Stomach smooth muscle (tissue), 2 donors: ENCODE measurements at regions not wholly inside any gene's neighbourhood (a gene's known extent, or its start where the extent isn't known, plus 50 kb on each side); places are given as distances from the start of the nearest gene placed in this dataset.

Source experiments
- H3K27ac ChIP-seq: one replicate; pipeline ENCODE4 v1.7.0; 2013; ENCODE audit warnings: mild to moderate bottlenecking, low read length, inconsistent platforms
- H3K27me3 ChIP-seq, 2 donors: one replicate each; pipeline ENCODE4 v1.7.0; 2013; ENCODE audit warnings: low read length in 2 of 2; ENCODE audit not compliant: insufficient read depth in 2 of 2, control insufficient read depth in 1 of 2
- H3K36me3 ChIP-seq, 2 donors: one replicate each; pipeline ENCODE4 v1.7.0; 2013; ENCODE audit warnings: low read length in 2 of 2; ENCODE audit not compliant: control insufficient read depth in 2 of 2, insufficient read depth in 2 of 2
- H3K4me1 ChIP-seq: one replicate; pipeline ENCODE4 v1.7.0; 2013; ENCODE audit warnings: low read length; ENCODE audit not compliant: control insufficient read depth, insufficient read depth
- H3K4me3 ChIP-seq, 2 donors: one replicate each; pipeline ENCODE4 v1.7.0; 2013; ENCODE audit warnings: low read length in 2 of 2
- H3K9ac ChIP-seq, 2 donors: one replicate each; pipeline ENCODE4 v1.7.0; 2013; ENCODE audit warnings: low read length in 2 of 2, mild to moderate bottlenecking in 1 of 2
- H3K9me3 ChIP-seq, 2 donors: one replicate each; pipeline ENCODE4 v1.7.0; 2013; ENCODE audit warnings: low read length in 2 of 2; ENCODE audit not compliant: control insufficient read depth in 2 of 2
- donor health status: healthy.
- donor health status: Pancreatic carcinoma.

- Histone ChIP-seq H3K9me3 (no peaks in the 10 kb centered on the region), H3K9ac (no peak overlapping the region), H3K36me3 (no peaks in the 10 kb centered on the region), H3K27ac (no peak overlapping the region), H3K4me1 (no peaks in the 10 kb centered on the region), H3K27me3 (no peaks in the 10 kb centered on the region), H3K4me3 (no peak overlapping the region)
These were observed 1143.6 kb downstream of the FLRT2 start for GRCh38 chr14:86673523-86673969.

GRCh38 chr14:86672080-86672479, 1142.1 kb downstream of the FLRT2 start:
- no peaks in the 10 kb centered on the region for H3K36me3 ChIP-seq
- no peak overlapping the region for H3K9ac ChIP-seq
- H3K4me1 ChIP-seq = no peaks in the 10 kb centered on the region
- H3K9me3 ChIP-seq = no peaks in the 10 kb centered on the region
- no peak overlapping the region for H3K27ac ChIP-seq
- no peak overlapping the region for H3K4me3 ChIP-seq
- no peaks in the 10 kb centered on the region for H3K27me3 ChIP-seq

GRCh38 chr14:86665975-86666374, 1136.0 kb downstream of the FLRT2 start:
- Histone ChIP-seq H3K36me3 (no peaks in the 10 kb centered on the region), H3K27me3 (no peaks in the 10 kb centered on the region), H3K4me3 (no peak overlapping the region), H3K9ac (no peak overlapping the region), H3K9me3 (no peaks in the 10 kb centered on the region), H3K4me1 (no peaks in the 10 kb centered on the region), H3K27ac (no peak overlapping the region)

GRCh38 chr14:86662334-86662733, 1132.4 kb downstream of the FLRT2 start:
- Histone ChIP-seq H3K9me3 (no peaks in the 10 kb centered on the region), H3K4me3 (no peak overlapping the region), H3K36me3 (no peaks in the 10 kb centered on the region), H3K27ac (no peak overlapping the region), H3K27me3 (no peaks in the 10 kb centered on the region), H3K4me1 (no peaks in the 10 kb centered on the region), H3K9ac (no peak overlapping the region)

- Histone ChIP-seq H3K9ac (no peak overlapping the region), H3K36me3 (no peaks in the 10 kb centered on the region), H3K27ac (no peak overlapping the region), H3K9me3 (no peaks in the 10 kb centered on the region), H3K4me3 (no peak overlapping the region), H3K27me3 (no peaks in the 10 kb centered on the region), H3K4me1 (no peaks in the 10 kb centered on the region)
These were observed 1124.7 kb downstream of the FLRT2 start for GRCh38 chr14:86654558-86655184.

- Histone ChIP-seq H3K27me3 (no peaks in the 10 kb centered on the region), H3K36me3 (no peaks in the 10 kb centered on the region), H3K9me3 (no peaks in the 10 kb centered on the region), H3K4me1 (no peaks in the 10 kb centered on the region), H3K9ac (no peak overlapping the region), H3K27ac (no peak overlapping the region), H3K4me3 (no peak overlapping the region)
These were observed 1122.6 kb downstream of the FLRT2 start for GRCh38 chr14:86652526-86652925.

GRCh38 chr14:86646696-86647690, 1117.0 kb downstream of the FLRT2 start:
- H3K27me3 ChIP-seq = no peaks in the 10 kb centered on the region
- no peak overlapping the region for H3K9ac ChIP-seq
- no peak overlapping the region for H3K4me3 ChIP-seq
- no peaks in the 10 kb centered on the region for H3K4me1 ChIP-seq
- H3K9me3 ChIP-seq = no peaks in the 10 kb centered on the region
- H3K27ac ChIP-seq = no peak overlapping the region
- no peaks in the 10 kb centered on the region for H3K36me3 ChIP-seq

- Histone ChIP-seq H3K27me3 (no peaks in the 10 kb centered on the region), H3K9me3 (no peaks in the 10 kb centered on the region), H3K9ac (no peak overlapping the region), H3K36me3 (no peaks in the 10 kb centered on the region), H3K4me3 (no peak overlapping the region), H3K27ac (no peak overlapping the region), H3K4me1 (no peaks in the 10 kb centered on the region)
These were observed 1116.2 kb downstream of the FLRT2 start for GRCh38 chr14:86646125-86646524.

GRCh38 chr14:86641310-86641709, 1111.4 kb downstream of the FLRT2 start:
- Histone ChIP-seq H3K4me3 (no peak overlapping the region), H3K27ac (no peak overlapping the region), H3K36me3 (no peaks in the 10 kb centered on the region), H3K9ac (no peak overlapping the region), H3K27me3 (no peaks in the 10 kb centered on the region), H3K4me1 (no peaks in the 10 kb centered on the region), H3K9me3 (no peaks in the 10 kb centered on the region)

GRCh38 chr14:86640288-86640687, 1110.3 kb downstream of the FLRT2 start:
- Histone ChIP-seq H3K27ac (no peak overlapping the region), H3K4me1 (no peaks in the 10 kb centered on the region), H3K27me3 (no peaks in the 10 kb centered on the region), H3K36me3 (no peaks in the 10 kb centered on the region), H3K9me3 (no peaks in the 10 kb centered on the region), H3K4me3 (no peak overlapping the region), H3K9ac (no peak overlapping the region)

GRCh38 chr14:86639666-86640065, 1109.7 kb downstream of the FLRT2 start:
- Histone ChIP-seq H3K36me3 (no peaks in the 10 kb centered on the region), H3K27ac (no peak overlapping the region), H3K27me3 (no peaks in the 10 kb centered on the region), H3K9ac (no peak overlapping the region), H3K9me3 (no peaks in the 10 kb centered on the region), H3K4me3 (no peak overlapping the region), H3K4me1 (no peaks in the 10 kb centered on the region)
